ENCODE measurements at regions not wholly inside any gene's neighbourhood (a gene's known extent, or its start where the extent isn't known, plus 50 kb on each side); places are given as distances from the start of the nearest gene placed in this dataset.

- no peak for TF ChIP-seq POLR2A (IDR thresholded peaks at IDR 0.05)
- no peak for TF ChIP-seq CTCF (IDR thresholded peaks at IDR 0.05)
These were observed 156.9 kb upstream of the TIAM1 start for GRCh38 chr21:31500982-31501381.

Measured in lower leg skin (tissue), 3 donors.